SHP77 treated with DMSO at 0.1 percent for 48 hours (cell line): ENCODE measurements at regions not wholly inside any gene's neighbourhood (a gene's known extent, or its start where the extent isn't known, plus 50 kb on each side); places are given as distances from the start of the nearest gene placed in this dataset.
"Not testable (repeated sequence)": the region's sequence is repeated elsewhere in the genome, so short reads cannot be mapped to it uniquely, and the experiment has no call there.

Experiments
- DNase-seq: peaks from one replicate; lab custom pipeline; 2025; lab: John Stamatoyannopoulos, UW

- DNase-seq, result not testable (repeated sequence)
These were observed 130.5 kb upstream of the RXFP2 start for GRCh38 chr13:31608780-31609179.

GRCh38 chr13:31610270-31610998 is 128.9 kb upstream of the RXFP2 start:
- no peak for DNase-seq

- DNase-seq, result no peak
These were observed 128.1 kb upstream of the RXFP2 start for GRCh38 chr13:31611214-31611613.

- no peak for DNase-seq
These were observed 125.3 kb upstream of the RXFP2 start for GRCh38 chr13:31614073-31614472.

GRCh38 chr13:31614704-31615103 is 124.6 kb upstream of the RXFP2 start:
- no peak for DNase-seq

GRCh38 chr13:31625115-31625514 is 114.2 kb upstream of the RXFP2 start:
- no peak for DNase-seq

- no peak for DNase-seq
These were observed 112.1 kb upstream of the RXFP2 start for GRCh38 chr13:31627097-31627845.

GRCh38 chr13:31629085-31629780 is 110.1 kb upstream of the RXFP2 start:
- no peak for DNase-seq

GRCh38 chr13:31631071-31631470 is 108.3 kb upstream of the RXFP2 start:
- no peak for DNase-seq

GRCh38 chr13:31631746-31632145 is 107.6 kb upstream of the RXFP2 start:
- no peak for DNase-seq

- DNase-seq, result no peak
These were observed 100.7 kb upstream of the RXFP2 start for GRCh38 chr13:31638577-31638976.

GRCh38 chr13:31639443-31640163 is 99.7 kb upstream of the RXFP2 start:
- no peak for DNase-seq

- DNase-seq, result no peak
These were observed 89.6 kb upstream of the RXFP2 start for GRCh38 chr13:31649766-31650165.

- no peak for DNase-seq
These were observed 85.6 kb upstream of the RXFP2 start for GRCh38 chr13:31653730-31654129.

GRCh38 chr13:31663880-31664585 is 75.3 kb upstream of the RXFP2 start:
- no peak for DNase-seq

- no peak for DNase-seq
These were observed 68.3 kb upstream of the RXFP2 start for GRCh38 chr13:31670831-31671617.

- no peak for DNase-seq
These were observed 65.3 kb upstream of the RXFP2 start for GRCh38 chr13:31674051-31674450.

GRCh38 chr13:31675440-31675953 is 63.8 kb upstream of the RXFP2 start:
- no peak for DNase-seq

- no peak for DNase-seq
These were observed 58.2 kb upstream of the RXFP2 start for GRCh38 chr13:31681133-31681532.

- no peak for DNase-seq
These were observed 54.9 kb upstream of the RXFP2 start for GRCh38 chr13:31684466-31684865.
